PC-9 (cell line): ENCODE measurements at regions not wholly inside any gene's neighbourhood (a gene's known extent, or its start where the extent isn't known, plus 50 kb on each side); places are given as distances from the start of the nearest gene placed in this dataset.

Experiments
- BruUV-seq: library from RNA; stranded (reverse); fragments of 400-500 nt; replicated peaks from 2 replicates; lab custom pipeline; 2021; lab: Mats Ljungman, UMichigan
- CTCF ChIA-PET: fragments of 300-600 bp; sonication (Branson Sonifier 250); formaldehyde crosslinking; loops from one replicate; lab custom pipeline; 2022; ENCODE audit warnings: antibody characterized with exemption; lab: Charles Lee
- POLR2A ChIA-PET: fragments of 300-600 bp; sonication (Branson Sonifier 250); formaldehyde crosslinking; loops from one replicate; lab custom pipeline; 2022; ENCODE audit warnings: antibody characterized with exemption; ENCODE audit not compliant: unreplicated experiment; lab: Charles Lee
- DNase-seq, 2 experiments: peaks; one replicate each; pipeline versions ENCODE4 v3.0.0 to v3.0.0-alpha.2; 2015 to 2022; ENCODE audit warnings: mixed read lengths in 1 of 2
- H2AFZ ChIP-seq: fragments of 200-600 bp; sonication (generic); 2 replicates; pipeline ENCODE4 v1.8.1; 2017; ENCODE audit warnings: antibody characterized with exemption
- H3F3A ChIP-seq: fragments of 200-600 bp; sonication (generic); 2 replicates; pipeline ENCODE4 v1.8.1; 2017; ENCODE audit warnings: antibody characterized with exemption, mild to moderate bottlenecking, low read depth; ENCODE audit not compliant: insufficient read depth
- H3K27ac ChIP-seq: fragments of 200-600 bp; sonication (generic); 2 replicates; pipeline ENCODE4 v1.6.1; 2016; ENCODE audit warnings: mixed run types
- H3K27me3 ChIP-seq: fragments of 200-600 bp; sonication (generic); 2 replicates; pipeline ENCODE4 v1.6.1; 2016; ENCODE audit warnings: low read depth, mixed run types; ENCODE audit not compliant: insufficient read depth
- H3K36me3 ChIP-seq: fragments of 200-600 bp; sonication (generic); 2 replicates; pipeline ENCODE4 v1.6.1; 2016; ENCODE audit warnings: low read depth, mixed run types
- H3K4me1 ChIP-seq: fragments of 200-600 bp; sonication (generic); replicated peaks from 2 replicates; pipeline ENCODE4 v1.6.1; 2016; ENCODE audit warnings: mixed run types; ENCODE audit not compliant: insufficient read depth
- H3K4me2 ChIP-seq: fragments of 200-600 bp; sonication (generic); 2 replicates; pipeline ENCODE4 v1.6.1; 2017; ENCODE audit warnings: mixed run types
- H3K4me3 ChIP-seq: fragments of 200-600 bp; sonication (generic); 2 replicates; pipeline ENCODE4 v1.6.1; 2016; ENCODE audit warnings: mixed run types
- H3K79me2 ChIP-seq: fragments of 200-600 bp; sonication (generic); 2 replicates; pipeline ENCODE4 v1.6.1; 2017; ENCODE audit warnings: low read depth, mixed run types
- H3K9me2 ChIP-seq: fragments of 200-600 bp; sonication (generic); 2 replicates; pipeline ENCODE4 v1.8.1; 2017; ENCODE audit warnings: mild to moderate bottlenecking; ENCODE audit not compliant: insufficient read depth
- H3K9me3 ChIP-seq: fragments of 200-600 bp; sonication (generic); 2 replicates; pipeline ENCODE4 v1.8.1; 2016; ENCODE audit warnings: low read depth; ENCODE audit not compliant: insufficient read depth
- H4K20me1 ChIP-seq: fragments of 200-600 bp; sonication (generic); 2 replicates; pipeline ENCODE4 v1.8.1; 2017; ENCODE audit not compliant: insufficient read depth
- EZH2 ChIP-seq: fragments of 200-600 bp; sonication (generic); IDR thresholded peaks from 2 replicates; pipeline ENCODE4 v1.8.0; 2017; ENCODE audit warnings: antibody characterized with exemption, low read depth
- intact Hi-C: fragments of 100-400 bp; cut with micrococcal nuclease; formaldehyde crosslinking; loops from one replicate; pipeline ENCODE4 v1.10.0; 2022; ENCODE audit not compliant: unreplicated experiment
- TF ChIP-seq, protein P1 (sequence below): fragments of 200-600 bp; sonication (generic); conservative IDR thresholded peaks from 2 replicates; pipeline ENCODE4 v1.6.1; 2017; ENCODE audit warnings: mixed run types, antibody characterized with exemption, mild to moderate bottlenecking, moderate library complexity

DNA sequence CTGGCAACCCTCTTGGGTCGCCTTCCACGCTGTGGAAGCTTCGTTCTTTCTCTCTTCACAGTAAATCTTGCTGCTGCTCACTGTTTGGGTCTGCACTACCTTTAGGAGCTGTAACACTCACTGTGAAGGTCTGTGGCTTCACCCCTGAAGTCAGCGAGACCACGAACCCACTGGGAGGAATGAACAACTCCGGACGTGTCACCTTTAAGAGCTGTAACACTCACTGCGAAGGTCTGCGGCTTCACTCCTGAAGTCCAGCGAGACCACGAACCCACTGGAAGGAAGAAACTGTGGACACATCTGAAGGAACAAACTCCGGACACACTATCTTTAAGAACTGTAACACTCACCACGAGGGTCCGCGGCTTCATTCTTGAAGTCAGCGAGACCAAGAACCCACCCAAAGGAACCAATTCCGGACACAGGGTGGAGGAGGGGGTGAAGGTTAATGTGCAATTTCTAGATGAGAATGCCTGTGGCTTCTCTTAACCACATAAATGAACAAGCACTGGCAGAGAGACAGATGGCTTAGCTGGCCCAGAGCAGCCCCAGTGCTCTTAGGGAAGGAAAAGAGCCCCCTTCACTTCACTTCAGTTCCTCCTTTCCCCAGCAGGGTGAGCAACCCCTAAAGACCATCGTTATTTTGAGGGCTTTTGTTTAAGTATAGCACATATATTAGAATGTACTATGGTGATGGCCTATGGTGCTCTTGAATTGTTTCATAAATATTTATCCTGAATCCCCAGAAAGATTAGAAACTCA lies 73.0 kb downstream of the LUZP4 start:
- ChIA-PET CTCF (no interaction called here), POLR2A (no interaction called here)
- BruUV-seq: no TSS peak
- Histone ChIP-seq H3K4me2 (no peak overlapping the region), H3K27me3 (no peaks in the 10 kb centered on the region), H2AFZ (no peak overlapping the region), H4K20me1 (no peaks in the 10 kb centered on the region), H3K9me3 (no peaks in the 10 kb centered on the region), H3K36me3 (no peaks in the 10 kb centered on the region), H3K9me2 (no peaks in the 10 kb centered on the region), H3K27ac (no peak overlapping the region), H3K79me2 (no peaks in the 10 kb centered on the region), H3K4me3 (no peak overlapping the region), H3K4me1 (peaks cover 10% of the 10 kb centered on the region), H3F3A (peaks cover 11% of the 10 kb centered on the region; the same call in 1 of the 2 replicates)
- TF ChIP-seq, protein P1, sequence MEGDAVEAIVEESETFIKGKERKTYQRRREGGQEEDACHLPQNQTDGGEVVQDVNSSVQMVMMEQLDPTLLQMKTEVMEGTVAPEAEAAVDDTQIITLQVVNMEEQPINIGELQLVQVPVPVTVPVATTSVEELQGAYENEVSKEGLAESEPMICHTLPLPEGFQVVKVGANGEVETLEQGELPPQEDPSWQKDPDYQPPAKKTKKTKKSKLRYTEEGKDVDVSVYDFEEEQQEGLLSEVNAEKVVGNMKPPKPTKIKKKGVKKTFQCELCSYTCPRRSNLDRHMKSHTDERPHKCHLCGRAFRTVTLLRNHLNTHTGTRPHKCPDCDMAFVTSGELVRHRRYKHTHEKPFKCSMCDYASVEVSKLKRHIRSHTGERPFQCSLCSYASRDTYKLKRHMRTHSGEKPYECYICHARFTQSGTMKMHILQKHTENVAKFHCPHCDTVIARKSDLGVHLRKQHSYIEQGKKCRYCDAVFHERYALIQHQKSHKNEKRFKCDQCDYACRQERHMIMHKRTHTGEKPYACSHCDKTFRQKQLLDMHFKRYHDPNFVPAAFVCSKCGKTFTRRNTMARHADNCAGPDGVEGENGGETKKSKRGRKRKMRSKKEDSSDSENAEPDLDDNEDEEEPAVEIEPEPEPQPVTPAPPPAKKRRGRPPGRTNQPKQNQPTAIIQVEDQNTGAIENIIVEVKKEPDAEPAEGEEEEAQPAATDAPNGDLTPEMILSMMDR: no peak
- TF ChIP-seq EZH2: no peak
- intact Hi-C loops: no loop called here
- no peak for DNase-seq

DNA sequence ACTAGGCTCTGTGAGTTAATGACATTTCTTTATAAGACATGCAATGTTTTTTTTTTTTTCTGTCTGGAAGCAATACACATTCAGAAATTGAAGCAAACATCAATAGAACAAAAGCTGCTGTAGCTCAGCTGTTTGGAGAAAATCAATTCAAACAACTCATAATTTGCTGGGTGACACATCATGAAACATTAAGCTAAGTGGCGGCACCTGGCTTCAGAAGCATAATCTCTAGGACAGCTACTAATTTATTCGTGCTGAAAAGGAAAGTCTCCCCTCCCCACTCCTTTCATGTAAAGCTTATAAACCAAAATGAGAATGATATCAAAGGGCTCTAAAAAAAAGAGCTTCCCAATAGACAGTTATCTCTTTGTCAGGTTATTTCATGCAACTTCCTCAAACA lies 73.9 kb downstream of the LUZP4 start:
- ChIA-PET POLR2A (no interaction called here), CTCF (no interaction called here)
- no peak overlapping the region for H3K4me2 ChIP-seq
- no peaks in the 10 kb centered on the region for H3K27me3 ChIP-seq
- no TSS peak for BruUV-seq
- intact Hi-C loops: no loop called here
- no peak for DNase-seq
- H3K9me3 ChIP-seq: no peaks in the 10 kb centered on the region
- TF ChIP-seq, protein P1: no peak
- no peak for TF ChIP-seq EZH2
- no peak overlapping the region for H3K4me3 ChIP-seq
- H2AFZ ChIP-seq: no peak overlapping the region
- no peak overlapping the region for H3K27ac ChIP-seq
- no peaks in the 10 kb centered on the region for H3K9me2 ChIP-seq
- H3K4me1 ChIP-seq: peaks cover 10% of the 10 kb centered on the region
- no peaks in the 10 kb centered on the region for H3K36me3 ChIP-seq
- H3F3A ChIP-seq: peaks cover 11% of the 10 kb centered on the region; the same call in 1 of the 2 replicates
- H3K79me2 ChIP-seq: no peaks in the 10 kb centered on the region
- no peaks in the 10 kb centered on the region for H4K20me1 ChIP-seq

DNA sequence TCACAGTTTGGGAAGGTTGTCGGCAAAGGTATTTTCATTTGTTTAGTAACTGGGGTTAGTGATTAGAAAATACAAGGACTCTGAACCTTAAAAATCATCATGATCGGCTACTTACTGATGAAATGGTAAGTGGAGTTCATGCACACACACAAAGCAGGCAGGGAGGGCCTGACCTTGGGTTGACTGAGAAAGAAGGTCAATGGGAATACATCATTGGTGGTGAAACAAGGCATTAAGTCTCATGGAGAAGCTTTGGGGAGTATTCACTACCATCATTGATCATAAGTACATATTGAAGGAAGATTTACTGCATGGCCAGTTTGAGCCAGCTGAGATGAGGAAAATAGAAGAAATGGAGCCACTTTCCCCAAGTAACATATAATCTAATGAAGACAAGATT lies 74.4 kb downstream of the LUZP4 start:
- no peaks in the 10 kb centered on the region for H3K27me3 ChIP-seq
- no peaks in the 10 kb centered on the region for H3K36me3 ChIP-seq
- peaks cover 10% of the 10 kb centered on the region for H3K4me1 ChIP-seq
- no peak for DNase-seq
- ChIA-PET POLR2A (interaction anchor here (0.5 kb wide), 1 partner anchor 210 kb away, joined by 7 read pairs; no protein-coding TSS in a partner anchor), CTCF (no interaction called here)
- no peaks in the 10 kb centered on the region for H3K9me3 ChIP-seq
- H3K27ac ChIP-seq: no peak overlapping the region
- H3K9me2 ChIP-seq: no peaks in the 10 kb centered on the region
- H3K4me3 ChIP-seq: no peak overlapping the region
- intact Hi-C loops: no loop called here
- no peak overlapping the region for H3K4me2 ChIP-seq
- no peak overlapping the region for H2AFZ ChIP-seq
- no TSS peak for BruUV-seq
- no peak for TF ChIP-seq EZH2
- TF ChIP-seq, protein P1: no peak
- peaks cover 11% of the 10 kb centered on the region; the same call in 1 of the 2 replicates for H3F3A ChIP-seq
- no peaks in the 10 kb centered on the region for H3K79me2 ChIP-seq
- H4K20me1 ChIP-seq: no peaks in the 10 kb centered on the region
